IMR-90 (cell line): ENCODE measurements at regions not wholly inside any gene's neighbourhood (a gene's known extent, or its start where the extent isn't known, plus 50 kb on each side); places are given as distances from the start of the nearest gene placed in this dataset.

Source experiments
- ATAC-seq: fragments of 200-7000 bp; cut with Tn5 transposase; 2 replicates; pipeline ENCODE4 v1.9.1; 2020; ENCODE audit warnings: low read depth, mild to moderate bottlenecking, moderate library complexity
- BruUV-seq: library from RNA; stranded (reverse); fragments of 400-500 nt; replicated peaks from 2 replicates; lab custom pipeline; 2021; lab: Mats Ljungman, UMichigan
- CTCF ChIA-PET: fragments of 300-600 bp; formaldehyde crosslinking; extraction: SDS; loops from one replicate; lab custom pipeline; 2021; ENCODE audit warnings: antibody characterized with exemption; lab: Yijun Ruan, JAX
- POLR2A ChIA-PET: fragments of 300-600 bp; sonication (Branson Sonifier 250); formaldehyde crosslinking; loops from one replicate; lab custom pipeline; 2022; ENCODE audit warnings: antibody characterized with exemption; ENCODE audit not compliant: unreplicated experiment; lab: Charles Lee
- DNase-seq: peaks from one replicate; pipeline ENCODE4 v3.0.0; 2013
- H2AFZ ChIP-seq: replicated peaks from 2 replicates; pipeline ENCODE3; 2013; ENCODE audit warnings: low read length, mild to moderate bottlenecking; ENCODE audit not compliant: poor library complexity
- H2AK5ac ChIP-seq: 2 replicates; pipeline ENCODE4 v1.6.1; 2013; ENCODE audit warnings: low read depth, low read length, inconsistent platforms
- H2AK9ac ChIP-seq: replicated peaks from 2 replicates; pipeline ENCODE3; 2013; ENCODE audit warnings: mild to moderate bottlenecking, low read depth, low read length, moderate library complexity; ENCODE audit not compliant: poor library complexity
- H2BK120ac ChIP-seq: 2 replicates; pipeline ENCODE4 v1.6.1; 2013; ENCODE audit warnings: low read depth, low read length, inconsistent platforms
- H2BK15ac ChIP-seq: 3 replicates; pipeline ENCODE4 v1.6.1; 2013; ENCODE audit warnings: low read depth, low read length, inconsistent platforms
- H2BK20ac ChIP-seq: 2 replicates; pipeline ENCODE4 v1.6.1; 2013; ENCODE audit warnings: low read depth, mild to moderate bottlenecking, inconsistent platforms, low read length, moderate library complexity
- H2BK5ac ChIP-seq: 2 replicates; pipeline ENCODE4 v1.6.1; 2013; ENCODE audit warnings: mild to moderate bottlenecking, low read depth, low read length, inconsistent platforms; ENCODE audit not compliant: poor library complexity, severe bottlenecking
- H3K14ac ChIP-seq: replicated peaks from 2 replicates; pipeline ENCODE4 v1.6.1; 2013; ENCODE audit warnings: low read depth, low read length, inconsistent platforms
- H3K18ac ChIP-seq: 2 replicates; pipeline ENCODE4 v1.6.1; 2013; ENCODE audit warnings: low read depth, low read length, control low read depth
- H3K23ac ChIP-seq: 2 replicates; pipeline ENCODE4 v1.6.1; 2013; ENCODE audit warnings: low read depth, low read length, inconsistent platforms
- H3K27ac ChIP-seq: 2 replicates; pipeline ENCODE4 v1.5.1; 2013; ENCODE audit warnings: mild to moderate bottlenecking, control low read depth, low read length; ENCODE audit not compliant: insufficient read depth
- H3K27me3 ChIP-seq: 2 replicates; pipeline ENCODE4 v1.6.1; 2013; ENCODE audit warnings: low read length; ENCODE audit not compliant: control insufficient read depth, insufficient read depth
- H3K36me3 ChIP-seq: 2 replicates; pipeline ENCODE4 v1.6.1; 2013; ENCODE audit warnings: low read length, mixed read lengths; ENCODE audit not compliant: control insufficient read depth, insufficient read depth
- H3K4ac ChIP-seq: 2 replicates; pipeline ENCODE4 v1.6.1; 2013; ENCODE audit warnings: low read depth, low read length, inconsistent platforms
- H3K4me1 ChIP-seq: 2 replicates; pipeline ENCODE4 v1.6.1; 2013; ENCODE audit warnings: low read length, mixed read lengths; ENCODE audit not compliant: control insufficient read depth, insufficient read depth
- H3K4me2 ChIP-seq: 2 replicates; pipeline ENCODE4 v1.6.1; 2013; ENCODE audit warnings: low read depth, mild to moderate bottlenecking, control low read depth, low read length, moderate library complexity
- H3K4me3 ChIP-seq: 2 replicates; pipeline ENCODE4 v1.5.1; 2013; ENCODE audit warnings: low read depth, mild to moderate bottlenecking, control low read depth, low read length, moderate library complexity; ENCODE audit not compliant: insufficient read depth
- H3K56ac ChIP-seq: 2 replicates; pipeline ENCODE4 v1.6.1; 2013; ENCODE audit warnings: low read length, inconsistent platforms; ENCODE audit not compliant: insufficient read depth; ENCODE audit errors: extremely low read depth
- H3K79me1 ChIP-seq, 2 experiments: 2 replicates each; pipeline ENCODE4 v1.6.1; 2013; ENCODE audit warnings: low read length in 2 of 2, inconsistent platforms in 1 of 2, low read depth in 1 of 2
- H3K9ac ChIP-seq: 2 replicates; pipeline ENCODE4 v1.6.1; 2013; ENCODE audit warnings: low read depth, low read length, control low read depth
- H3K9me1 ChIP-seq: 2 replicates; pipeline ENCODE4 v1.6.1; 2013; ENCODE audit warnings: low read length, inconsistent platforms; ENCODE audit not compliant: insufficient read depth
- H3K9me3 ChIP-seq: 2 replicates; pipeline ENCODE4 v1.6.1; 2013; ENCODE audit warnings: low read length; ENCODE audit not compliant: control insufficient read depth, insufficient read depth
- H4K20me1 ChIP-seq: 2 replicates; pipeline ENCODE4 v1.6.1; 2013; ENCODE audit warnings: low read length, inconsistent platforms; ENCODE audit not compliant: insufficient read depth
- H4K5ac ChIP-seq: 2 replicates; pipeline ENCODE4 v1.6.1; 2013; ENCODE audit warnings: mild to moderate bottlenecking, low read depth, low read length, control low read depth
- H4K8ac ChIP-seq, 2 experiments: 2 replicates each; pipeline ENCODE4 v1.6.1; 2013; ENCODE audit warnings: low read depth in 2 of 2, low read length in 2 of 2, control low read depth in 1 of 2, inconsistent platforms in 1 of 2
- H4K91ac ChIP-seq: 2 replicates; pipeline ENCODE4 v1.6.1; 2013; ENCODE audit warnings: low read depth, low read length, inconsistent platforms; ENCODE audit not compliant: insufficient read depth
- BHLHE40 ChIP-seq: fragments of 150-350 bp; IDR thresholded peaks from 2 replicates; pipeline ENCODE4 v1.6.1; 2016; ENCODE audit warnings: mild to moderate bottlenecking, low read depth, low read length
- CHD1 ChIP-seq: IDR thresholded peaks from 2 replicates; pipeline ENCODE4 v1.6.1; 2012; ENCODE audit warnings: low read depth, low read length, improper control_type of control experiment
- RFX5 ChIP-seq: IDR thresholded peaks from 2 replicates; pipeline ENCODE4 v1.8.0; 2012; ENCODE audit warnings: low read depth, mild to moderate bottlenecking, low read length, moderate library complexity
- SMC3 ChIP-seq: fragments of 150-350 bp; IDR thresholded peaks from 2 replicates; pipeline ENCODE4 v1.6.1; 2016; ENCODE audit warnings: low read depth, mild to moderate bottlenecking, antibody characterized with exemption, low read length, moderate library complexity
- WGBS, 2 experiments: methylation state at CpG; one replicate each; pipeline versions ENCODE4 v1.1.5 to v1.1.7; 2013; ENCODE audit warnings: missing lambda C conversion rate in 2 of 2; ENCODE audit not compliant: insufficient read length in 1 of 2; ENCODE audit errors: extremely low coverage in 2 of 2; 5-methylcytosine and 5-hydroxymethylcytosine counted together
- dilution Hi-C: fragments of 300-500 bp; cut with HindIII; formaldehyde crosslinking; loops from one replicate; pipeline ENCODE4 v1.14.3; 2018; ENCODE audit warnings: low sequenced_read_pairs; ENCODE audit not compliant: unreplicated experiment
- in situ Hi-C: fragments of 300-500 bp; cut with MboI; formaldehyde crosslinking; loops from 3 replicates; pipeline ENCODE4 v1.14.3; 2019; ENCODE audit warnings: low sequenced_read_pairs, inconsistent platforms, mixed read lengths
- intact Hi-C: fragments of 100-400 bp; cut with micrococcal nuclease; formaldehyde crosslinking; loops from 2 replicates; pipeline ENCODE4 v1.10.0; 2022

GRCh38 chr5:87945286-87945650, 323.4 kb downstream of the TMEM161B start:
- no peak overlapping the region for H2AK5ac ChIP-seq
- TF ChIP-seq SMC3, result no peak
- no peak for TF ChIP-seq BHLHE40
- TF ChIP-seq RFX5, result no peak
- no peak for TF ChIP-seq CHD1
- ATAC-seq, result no peak
- CTCF ChIA-PET, result no interaction called here
- H2BK15ac ChIP-seq, result no peak overlapping the region
- H2BK5ac ChIP-seq, result no peak overlapping the region
- H3K18ac ChIP-seq, result no peak overlapping the region
- in situ Hi-C loops, result no loop called here
- no peaks in the 10 kb centered on the region for H3K36me3 ChIP-seq
- no peak overlapping the region for H3K4me2 ChIP-seq
- no peak overlapping the region for H4K91ac ChIP-seq
- intact Hi-C loops, result no loop called here
- H3K79me1 ChIP-seq, result no peaks in the 10 kb centered on the region
- no peak overlapping the region for H3K4me3 ChIP-seq
- no peaks in the 10 kb centered on the region for H4K20me1 ChIP-seq
- H4K5ac ChIP-seq, result no peak overlapping the region
- DNase-seq, result no peak
- H3K27me3 ChIP-seq, result no peaks in the 10 kb centered on the region
- no peak overlapping the region for H4K8ac ChIP-seq
- no peak overlapping the region for H3K14ac ChIP-seq
- no peaks in the 10 kb centered on the region for H3K4me1 ChIP-seq
- BruUV-seq, result no TSS peak
- dilution Hi-C loops, result no loop called here
- H2AFZ ChIP-seq, result no peak overlapping the region
- no peak overlapping the region for H2BK120ac ChIP-seq
- H3K27ac ChIP-seq, result no peak overlapping the region
- peaks cover 2% of the 10 kb centered on the region for H3K9me3 ChIP-seq
- no peaks in the 10 kb centered on the region for H3K9me1 ChIP-seq
- no peak overlapping the region for H3K56ac ChIP-seq
- H2BK20ac ChIP-seq, result no peak overlapping the region
- POLR2A ChIA-PET, result no interaction called here
- H2AK9ac ChIP-seq, result no peak overlapping the region
- H3K4ac ChIP-seq, result no peak overlapping the region
- no peak overlapping the region for H3K23ac ChIP-seq
- H3K9ac ChIP-seq, result no peak overlapping the region
- no CpG with 5 or more reads among the region's 2 CpGs for WGBS, 2 experiments
